ENCODE measurements at regions not wholly inside any gene's neighbourhood (a gene's known extent, or its start where the extent isn't known, plus 50 kb on each side); places are given as distances from the start of the nearest gene placed in this dataset.

- no peak for TF ChIP-seq CTCF (IDR thresholded peaks at IDR 0.05)
- no peak for TF ChIP-seq EP300 (IDR thresholded peaks at IDR 0.05)
- no peak for TF ChIP-seq POLR2A (IDR thresholded peaks at IDR 0.05)
These were observed 209.2 kb downstream of the CD83 start for GRCh38 chr6:14326774-14327173.

All from upper lobe of left lung (tissue), 4 donors.